Activated CD4-positive, alpha-beta T cell treated with anti-CD3 and anti-CD28 coated beads, Interleukin-2, amount 50 U/mL, for 1 hour (primary cell): ENCODE measurements at regions not wholly inside any gene's neighbourhood (a gene's known extent, or its start where the extent isn't known, plus 50 kb on each side); places are given as distances from the start of the nearest gene placed in this dataset.
"Not testable (repeated sequence)": the region's sequence is repeated elsewhere in the genome, so short reads cannot be mapped to it uniquely, and the experiment has no call there.

Experiments used
- DNase-seq: peaks from one replicate; pipeline ENCODE4 v3.0.0-alpha.2; 2020

GRCh38 chr3:56954125-56954524 lies 106.3 kb upstream of the SPATA12 start:
- DNase-seq, result no peak

GRCh38 chr3:56952846-56953245 lies 107.6 kb upstream of the SPATA12 start:
- no peak for DNase-seq

GRCh38 chr3:56952061-56952460 lies 108.4 kb upstream of the SPATA12 start:
- no peak for DNase-seq

GRCh38 chr3:56951366-56951765 lies 109.1 kb upstream of the SPATA12 start:
- DNase-seq, result no peak

- DNase-seq, result not testable (repeated sequence)
These were observed 115.1 kb upstream of the SPATA12 start for GRCh38 chr3:56945378-56945777.

GRCh38 chr3:56942523-56942922 lies 117.9 kb upstream of the SPATA12 start:
- no peak for DNase-seq

GRCh38 chr3:56940976-56941375 lies 119.5 kb upstream of the SPATA12 start:
- DNase-seq, result no peak

- no peak for DNase-seq
These were observed 120.1 kb upstream of the SPATA12 start for GRCh38 chr3:56940321-56940720.

- DNase-seq, result no peak
These were observed 120.6 kb upstream of the SPATA12 start for GRCh38 chr3:56939834-56940233.

- no peak for DNase-seq
These were observed 121.9 kb upstream of the SPATA12 start for GRCh38 chr3:56938530-56938929.

- no peak for DNase-seq
These were observed 122.9 kb upstream of the SPATA12 start for GRCh38 chr3:56937580-56937979.

GRCh38 chr3:56935811-56936210 lies 124.7 kb upstream of the SPATA12 start:
- no peak for DNase-seq

GRCh38 chr3:56934481-56934880 lies 126.0 kb upstream of the SPATA12 start:
- not testable (repeated sequence) for DNase-seq

- no peak for DNase-seq
These were observed 126.7 kb upstream of the SPATA12 start for GRCh38 chr3:56933803-56934202.

- DNase-seq, result no peak
These were observed 127.6 kb upstream of the SPATA12 start for GRCh38 chr3:56932866-56933265.

GRCh38 chr3:56931836-56932235 lies 128.6 kb upstream of the SPATA12 start:
- no peak for DNase-seq

GRCh38 chr3:56930706-56931105 lies 129.0 kb upstream of the ARHGEF3 start:
- no peak for DNase-seq

GRCh38 chr3:56929809-56930615 lies 128.3 kb upstream of the ARHGEF3 start:
- no peak for DNase-seq

- no peak for DNase-seq
These were observed 126.8 kb upstream of the ARHGEF3 start for GRCh38 chr3:56928379-56929068.

- no peak for DNase-seq
These were observed 126.1 kb upstream of the ARHGEF3 start for GRCh38 chr3:56927855-56928254.

- DNase-seq, result no peak
These were observed 125.2 kb upstream of the ARHGEF3 start for GRCh38 chr3:56926947-56927282.

- DNase-seq, result no peak
These were observed 124.6 kb upstream of the ARHGEF3 start for GRCh38 chr3:56926243-56926946.

- not testable (repeated sequence) for DNase-seq
These were observed 123.0 kb upstream of the ARHGEF3 start for GRCh38 chr3:56924700-56925099.
